ENCODE measurements at regions not wholly inside any gene's neighbourhood (a gene's known extent, or its start where the extent isn't known, plus 50 kb on each side); places are given as distances from the start of the nearest gene placed in this dataset.
"Not testable (repeated sequence)": the region's sequence is repeated elsewhere in the genome, so short reads cannot be mapped to it uniquely, and the experiment has no call there.

- no peaks in the 10 kb centered on the region for H4K20me1 ChIP-seq (ENCODE audit: insufficient read depth, low read length)
- H3K27ac ChIP-seq (ENCODE audit: low read depth, low read length): no peak overlapping the region
- H3K4me2 ChIP-seq (ENCODE audit: insufficient read depth, low read length): no peak overlapping the region
- no peak for TF ChIP-seq CTCF (IDR thresholded peaks at IDR 0.05; ENCODE audit: extremely low read depth, low read depth, low read length)
- H3K36me3 ChIP-seq (ENCODE audit: insufficient read depth, low read length): no peaks in the 10 kb centered on the region
- H3K27me3 ChIP-seq (ENCODE audit: insufficient read depth, low read length): peaks cover 8% of the 10 kb centered on the region
- no peak for DNase-seq (ENCODE audit: insufficient read length, low spot score, missing footprints)
- no peak overlapping the region for H2AFZ ChIP-seq (ENCODE audit: low read length)
- no peaks in the 10 kb centered on the region for H3K9me3 ChIP-seq (ENCODE audit: low read depth, low read length)
- no peaks in the 10 kb centered on the region for H3K4me1 ChIP-seq (ENCODE audit: insufficient read depth, low read length)
- no peak overlapping the region for H3K4me3 ChIP-seq (ENCODE audit: insufficient read depth, low read length)
- H3K79me2 ChIP-seq (ENCODE audit: insufficient read depth, low read length): no peaks in the 10 kb centered on the region
These were observed 111.5 kb upstream of the HAND1 start for GRCh38 chr5:154589511-154589910.

GRCh38 chr5:154588833-154589425 is 110.9 kb upstream of the HAND1 start:
- H3K4me3 ChIP-seq (ENCODE audit: insufficient read depth, low read length); H3K27me3 ChIP-seq (ENCODE audit: insufficient read depth, low read length); DNase-seq (ENCODE audit: insufficient read length, low spot score, missing footprints); H3K4me2 ChIP-seq (ENCODE audit: insufficient read depth, low read length); H4K20me1 ChIP-seq (ENCODE audit: insufficient read depth, low read length); H3K4me1 ChIP-seq (ENCODE audit: insufficient read depth, low read length); H3K79me2 ChIP-seq (ENCODE audit: insufficient read depth, low read length); H2AFZ ChIP-seq (ENCODE audit: low read length); H3K27ac ChIP-seq (ENCODE audit: low read depth, low read length); H3K9me3 ChIP-seq (ENCODE audit: low read depth, low read length); H3K36me3 ChIP-seq (ENCODE audit: insufficient read depth, low read length): not testable (repeated sequence)

GRCh38 chr5:154588091-154588774 is 110.2 kb upstream of the HAND1 start:
- Histone ChIP-seq H3K36me3 (ENCODE audit: insufficient read depth, low read length) (no peaks in the 10 kb centered on the region), H3K4me1 (ENCODE audit: insufficient read depth, low read length) (no peaks in the 10 kb centered on the region), H3K4me3 (ENCODE audit: insufficient read depth, low read length) (no peak overlapping the region), H2AFZ (ENCODE audit: low read length) (no peak overlapping the region), H4K20me1 (ENCODE audit: insufficient read depth, low read length) (no peaks in the 10 kb centered on the region), H3K27me3 (ENCODE audit: insufficient read depth, low read length) (peaks cover 8% of the 10 kb centered on the region), H3K79me2 (ENCODE audit: insufficient read depth, low read length) (no peaks in the 10 kb centered on the region), H3K9me3 (ENCODE audit: low read depth, low read length) (no peaks in the 10 kb centered on the region), H3K27ac (ENCODE audit: low read depth, low read length) (no peak overlapping the region), H3K4me2 (ENCODE audit: insufficient read depth, low read length) (no peak overlapping the region)
- TF ChIP-seq CTCF (IDR thresholded peaks at IDR 0.05; ENCODE audit: extremely low read depth, low read depth, low read length): no peak
- DNase-seq (ENCODE audit: insufficient read length, low spot score, missing footprints): no peak

- H3K27me3 ChIP-seq (ENCODE audit: insufficient read depth, low read length): peaks cover 8% of the 10 kb centered on the region
- H3K79me2 ChIP-seq (ENCODE audit: insufficient read depth, low read length): no peaks in the 10 kb centered on the region
- H4K20me1 ChIP-seq (ENCODE audit: insufficient read depth, low read length): no peaks in the 10 kb centered on the region
- H3K4me2 ChIP-seq (ENCODE audit: insufficient read depth, low read length): no peak overlapping the region
- H3K36me3 ChIP-seq (ENCODE audit: insufficient read depth, low read length): no peaks in the 10 kb centered on the region
- TF ChIP-seq CTCF (IDR thresholded peaks at IDR 0.05; ENCODE audit: extremely low read depth, low read depth, low read length): no peak
- no peak for DNase-seq (ENCODE audit: insufficient read length, low spot score, missing footprints)
- H2AFZ ChIP-seq (ENCODE audit: low read length): no peak overlapping the region
- H3K27ac ChIP-seq (ENCODE audit: low read depth, low read length): no peak overlapping the region
- no peak overlapping the region for H3K4me3 ChIP-seq (ENCODE audit: insufficient read depth, low read length)
- no peaks in the 10 kb centered on the region for H3K4me1 ChIP-seq (ENCODE audit: insufficient read depth, low read length)
- no peaks in the 10 kb centered on the region for H3K9me3 ChIP-seq (ENCODE audit: low read depth, low read length)
These were observed 109.3 kb upstream of the HAND1 start for GRCh38 chr5:154587123-154588026.
